SJCRH30 (cell line): ENCODE measurements at regions not wholly inside any gene's neighbourhood (a gene's known extent, or its start where the extent isn't known, plus 50 kb on each side); places are given as distances from the start of the nearest gene placed in this dataset.

Experiments
- DNase-seq, 2 experiments: peaks; one replicate each; pipeline ENCODE4 v3.0.0-alpha.2; 2015 to 2020
- H3K27ac ChIP-seq: fragments of 250-450 bp; sonication (Bioruptor Pico); 2 replicates; pipeline ENCODE4 v1.5.1; 2020; ENCODE audit warnings: mild to moderate bottlenecking, moderate library complexity
- H3K27me3 ChIP-seq: fragments of 250-450 bp; sonication (Bioruptor Pico); 2 replicates; pipeline ENCODE4 v1.5.1; 2020; ENCODE audit warnings: mild to moderate bottlenecking, moderate library complexity
- H3K36me3 ChIP-seq: fragments of 250-450 bp; sonication (Bioruptor Pico); 2 replicates; pipeline ENCODE4 v1.5.1; 2020; ENCODE audit warnings: mild to moderate bottlenecking, moderate library complexity
- H3K4me1 ChIP-seq: fragments of 250-450 bp; sonication (Bioruptor Pico); 2 replicates; pipeline ENCODE4 v1.5.1; 2020; ENCODE audit warnings: mild to moderate bottlenecking, moderate library complexity
- H3K4me3 ChIP-seq: fragments of 250-450 bp; sonication (Bioruptor Pico); 2 replicates; pipeline ENCODE4 v1.5.1; 2020; ENCODE audit warnings: mild to moderate bottlenecking, moderate library complexity
- H3K9me3 ChIP-seq: fragments of 250-450 bp; sonication (Bioruptor Pico); replicated peaks from 2 replicates; pipeline ENCODE4 v1.5.1; 2020; ENCODE audit warnings: mild to moderate bottlenecking, moderate library complexity

DNA sequence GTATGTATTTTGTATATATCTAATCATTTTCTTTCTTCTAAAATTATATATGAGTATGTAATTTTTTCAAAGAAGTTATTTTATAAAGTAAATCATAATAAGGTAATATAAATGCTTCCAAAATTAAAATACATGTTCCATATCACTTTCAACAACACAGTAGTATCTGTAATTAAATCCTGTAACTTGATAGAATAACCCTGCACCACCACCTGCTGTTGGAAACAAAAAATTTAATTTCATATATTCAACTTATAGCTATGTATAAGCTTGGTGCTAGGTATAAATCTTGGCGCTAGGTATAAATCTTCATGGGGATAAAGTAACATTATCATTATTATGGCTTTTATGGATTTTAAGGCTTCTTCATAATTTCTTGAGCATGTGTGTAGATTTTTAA lies 149.7 kb upstream of the DCN start:
- Histone ChIP-seq H3K27ac (no peak overlapping the region), H3K4me3 (no peak overlapping the region), H3K4me1 (peaks cover 20% of the 10 kb centered on the region), H3K9me3 (no peaks in the 10 kb centered on the region), H3K36me3 (no peaks in the 10 kb centered on the region), H3K27me3 (no peaks in the 10 kb centered on the region)
- DNase-seq, result peak in 1 of 2 experiments; percentile 25

DNA sequence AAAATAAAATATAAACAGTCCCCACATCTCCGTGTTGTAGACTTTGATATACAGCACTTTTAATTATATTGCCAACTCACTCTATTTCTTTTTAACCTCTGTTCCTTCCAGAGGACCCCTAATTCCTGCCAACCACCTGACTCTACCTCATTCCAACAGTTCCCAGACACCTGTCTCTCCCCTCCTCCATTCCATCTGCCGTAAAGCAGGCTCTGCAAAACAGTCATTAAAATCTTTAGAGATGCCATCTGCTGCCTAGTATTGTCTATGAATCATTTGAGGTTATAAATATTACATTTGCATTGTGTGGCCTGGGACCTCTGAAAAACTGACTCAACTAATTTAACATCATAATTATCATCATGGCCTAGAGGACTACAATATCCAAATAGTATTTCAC lies 148.8 kb upstream of the DCN start:
- no peak for DNase-seq

DNA sequence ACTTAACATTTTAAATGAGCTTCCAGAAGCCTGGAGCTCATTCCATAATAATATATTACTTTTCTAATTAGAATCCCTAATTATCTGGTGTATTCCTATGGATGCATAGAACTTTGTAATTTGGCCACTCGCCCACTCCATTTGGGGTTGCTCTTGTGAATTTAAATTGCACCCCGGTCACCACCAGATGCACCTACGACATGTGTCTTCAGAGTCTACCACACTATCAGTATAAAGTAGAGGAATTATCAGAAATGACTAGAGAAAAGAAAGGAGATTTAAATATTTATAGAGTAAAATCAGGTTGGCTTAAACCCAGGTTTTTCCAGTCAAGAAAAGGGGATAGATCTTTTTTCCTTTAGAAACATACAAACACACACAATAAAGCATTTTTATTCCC lies 145.8 kb upstream of the DCN start:
- peak overlapping the region; percentile 46; the same call in 1 of the 2 replicates for H3K27ac ChIP-seq
- peaks cover 24% of the 10 kb centered on the region for H3K4me1 ChIP-seq
- H3K36me3 ChIP-seq, result no peaks in the 10 kb centered on the region
- H3K4me3 ChIP-seq, result no peak overlapping the region
- no peak for DNase-seq
- H3K27me3 ChIP-seq, result no peaks in the 10 kb centered on the region
- no peaks in the 10 kb centered on the region for H3K9me3 ChIP-seq

More for the DNA sequence above, 148.8 kb upstream of the DCN start:
- Histone ChIP-seq H3K4me1 (peaks cover 30% of the 10 kb centered on the region), H3K4me3 (no peak overlapping the region), H3K36me3 (no peaks in the 10 kb centered on the region), H3K27ac (no peak overlapping the region), H3K27me3 (no peaks in the 10 kb centered on the region), H3K9me3 (no peaks in the 10 kb centered on the region)

GRCh38 chr12:91327889-91328288 lies 145.3 kb upstream of the DCN start:
- Histone ChIP-seq H3K9me3 (no peaks in the 10 kb centered on the region), H3K27me3 (no peaks in the 10 kb centered on the region), H3K36me3 (no peaks in the 10 kb centered on the region), H3K4me3 (peak overlapping the region; percentile 7), H3K4me1 (peaks cover 24% of the 10 kb centered on the region), H3K27ac (peak overlapping the region; percentile 46)
- peak; percentile 58 to 81 for DNase-seq

GRCh38 chr12:91327131-91327530 lies 144.5 kb upstream of the DCN start:
- peak overlapping the region; percentile 46 for H3K27ac ChIP-seq
- H3K9me3 ChIP-seq, result no peaks in the 10 kb centered on the region
- H3K27me3 ChIP-seq, result no peaks in the 10 kb centered on the region
- DNase-seq, result peak in 1 of 2 experiments; percentile 19
- H3K4me3 ChIP-seq, result peak overlapping the region; percentile 7
- peaks cover 24% of the 10 kb centered on the region for H3K4me1 ChIP-seq
- H3K36me3 ChIP-seq, result no peaks in the 10 kb centered on the region

- H3K4me3 ChIP-seq, result no peak overlapping the region
These were observed 143.7 kb upstream of the DCN start for GRCh38 chr12:91326058-91327027.

DNA sequence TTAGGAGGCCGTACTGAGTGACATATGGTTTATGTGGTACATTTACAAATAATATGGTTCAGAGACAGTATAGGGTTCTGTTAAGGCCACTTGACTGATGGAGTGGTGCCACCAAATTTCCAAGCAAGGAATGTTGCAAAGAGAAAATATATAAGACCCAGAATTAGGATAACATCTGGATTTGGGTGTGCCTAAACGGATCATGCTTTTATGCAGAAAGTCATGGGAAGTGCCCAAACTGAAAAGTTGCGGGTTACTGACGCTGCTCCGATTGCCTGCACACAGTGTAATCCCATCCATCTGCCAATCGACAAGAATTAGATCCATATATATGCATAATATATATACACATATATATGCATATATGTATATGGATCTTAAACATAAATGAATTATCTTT lies 138.4 kb upstream of the DCN start:
- H3K36me3 ChIP-seq, result no peaks in the 10 kb centered on the region
- no peak overlapping the region for H3K27ac ChIP-seq
- H3K4me3 ChIP-seq, result no peak overlapping the region
- peaks cover 5% of the 10 kb centered on the region for H3K4me1 ChIP-seq
- no peak for DNase-seq
- H3K9me3 ChIP-seq, result no peaks in the 10 kb centered on the region
- no peaks in the 10 kb centered on the region for H3K27me3 ChIP-seq

More at GRCh38 chr12:91326058-91327027, 143.7 kb upstream of the DCN start:
- peak; percentile 47 to 79 for DNase-seq
- Histone ChIP-seq H3K27me3 (no peaks in the 10 kb centered on the region), H3K27ac (peak overlapping the region; percentile 46), H3K4me1 (peaks cover 24% of the 10 kb centered on the region), H3K36me3 (no peaks in the 10 kb centered on the region), H3K9me3 (no peaks in the 10 kb centered on the region)

GRCh38 chr12:91319071-91319760 lies 136.6 kb upstream of the DCN start:
- Histone ChIP-seq H3K9me3 (no peaks in the 10 kb centered on the region), H3K27ac (no peak overlapping the region)

GRCh38 chr12:91317306-91317705 lies 134.7 kb upstream of the DCN start:
- H3K4me3 ChIP-seq, result no peak overlapping the region
- H3K9me3 ChIP-seq, result no peaks in the 10 kb centered on the region
- H3K4me1 ChIP-seq, result peaks cover 5% of the 10 kb centered on the region
- no peaks in the 10 kb centered on the region for H3K27me3 ChIP-seq
- no peak for DNase-seq
- H3K27ac ChIP-seq, result no peak overlapping the region
- H3K36me3 ChIP-seq, result no peaks in the 10 kb centered on the region

More at GRCh38 chr12:91319071-91319760, 136.6 kb upstream of the DCN start:
- Histone ChIP-seq H3K27me3 (no peaks in the 10 kb centered on the region), H3K4me1 (peaks cover 5% of the 10 kb centered on the region), H3K36me3 (no peaks in the 10 kb centered on the region), H3K4me3 (no peak overlapping the region)
- DNase-seq, result no peak

GRCh38 chr12:91316907-91317269 lies 134.3 kb upstream of the DCN start:
- DNase-seq, result no peak
- Histone ChIP-seq H3K27me3 (no peaks in the 10 kb centered on the region), H3K9me3 (no peaks in the 10 kb centered on the region), H3K4me3 (no peak overlapping the region), H3K27ac (no peak overlapping the region), H3K4me1 (peaks cover 5% of the 10 kb centered on the region), H3K36me3 (no peaks in the 10 kb centered on the region)

DNA sequence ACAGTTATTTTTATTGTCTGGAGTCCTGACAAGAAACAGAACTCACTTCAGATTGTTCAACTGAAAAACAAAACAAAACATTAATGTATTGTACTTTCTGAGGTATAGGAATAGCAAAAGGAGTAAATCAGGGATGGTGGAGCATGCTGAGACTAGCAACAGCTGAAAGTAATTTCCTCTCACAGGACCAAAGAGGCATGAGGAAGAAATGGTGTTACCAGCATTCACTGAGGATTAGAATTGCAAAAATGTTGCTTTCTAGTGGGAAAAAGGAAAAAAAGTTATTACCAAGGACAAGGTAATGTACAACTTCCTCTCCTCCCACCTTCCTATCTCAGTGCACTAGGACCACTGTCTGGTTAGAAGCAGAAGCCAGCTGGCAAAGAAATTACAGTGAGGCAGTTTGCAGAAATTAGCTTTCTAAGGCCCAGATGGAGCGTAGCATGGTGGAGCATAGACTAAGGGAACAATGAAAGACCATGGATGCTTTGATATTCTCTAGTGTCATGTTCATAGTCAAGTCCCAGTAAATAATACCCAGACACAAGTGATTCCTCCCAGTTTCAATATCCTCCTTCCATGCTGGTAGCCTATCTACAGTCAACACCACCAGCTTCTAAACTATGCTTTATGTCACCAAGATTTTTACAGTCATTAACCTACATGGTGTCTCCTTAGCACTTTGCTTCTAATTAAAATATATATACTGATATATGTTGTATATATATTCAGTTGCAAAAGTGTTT lies 133.7 kb upstream of the DCN start:
- Histone ChIP-seq H3K36me3 (no peaks in the 10 kb centered on the region), H3K4me1 (peaks cover 5% of the 10 kb centered on the region), H3K4me3 (no peak overlapping the region), H3K27me3 (no peaks in the 10 kb centered on the region), H3K27ac (no peak overlapping the region), H3K9me3 (no peaks in the 10 kb centered on the region)
- no peak for DNase-seq

GRCh38 chr12:91311081-91311480 lies 128.5 kb upstream of the DCN start:
- no peaks in the 10 kb centered on the region for H3K4me1 ChIP-seq
- no peak overlapping the region for H3K4me3 ChIP-seq
- H3K36me3 ChIP-seq, result no peaks in the 10 kb centered on the region
- H3K27me3 ChIP-seq, result no peaks in the 10 kb centered on the region
- no peak for DNase-seq
- no peaks in the 10 kb centered on the region for H3K9me3 ChIP-seq
- H3K27ac ChIP-seq, result no peak overlapping the region

GRCh38 chr12:91309450-91309849 lies 126.8 kb upstream of the DCN start:
- no peaks in the 10 kb centered on the region for H3K27me3 ChIP-seq
- no peaks in the 10 kb centered on the region for H3K9me3 ChIP-seq
- H3K36me3 ChIP-seq, result no peaks in the 10 kb centered on the region
- DNase-seq, result no peak
- no peaks in the 10 kb centered on the region for H3K4me1 ChIP-seq
- no peak overlapping the region for H3K27ac ChIP-seq
- H3K4me3 ChIP-seq, result no peak overlapping the region

GRCh38 chr12:91307957-91308670 lies 125.5 kb upstream of the DCN start:
- no peak overlapping the region for H3K27ac ChIP-seq

More at GRCh38 chr12:91307957-91308670, 125.5 kb upstream of the DCN start:
- Histone ChIP-seq H3K27me3 (no peaks in the 10 kb centered on the region), H3K4me3 (no peak overlapping the region), H3K36me3 (no peaks in the 10 kb centered on the region), H3K4me1 (no peaks in the 10 kb centered on the region), H3K9me3 (no peaks in the 10 kb centered on the region)
- no peak for DNase-seq
